IMR-90 (cell line): ENCODE measurements at regions not wholly inside any gene's neighbourhood (a gene's known extent, or its start where the extent isn't known, plus 50 kb on each side); places are given as distances from the start of the nearest gene placed in this dataset.
A peak's percentile ranks its signal among the peaks of the same experiment; 100 is the strongest.

Experiments used
- ATAC-seq: fragments of 200-7000 bp; cut with Tn5 transposase; 2 replicates; pipeline ENCODE4 v1.9.1; 2020; ENCODE audit warnings: low read depth, mild to moderate bottlenecking, moderate library complexity
- BruUV-seq: library from RNA; stranded (reverse); fragments of 400-500 nt; replicated peaks from 2 replicates; lab custom pipeline; 2021; lab: Mats Ljungman, UMichigan
- CTCF ChIA-PET: fragments of 300-600 bp; formaldehyde crosslinking; extraction: SDS; loops from one replicate; lab custom pipeline; 2021; ENCODE audit warnings: antibody characterized with exemption; lab: Yijun Ruan, JAX
- POLR2A ChIA-PET: fragments of 300-600 bp; sonication (Branson Sonifier 250); formaldehyde crosslinking; loops from one replicate; lab custom pipeline; 2022; ENCODE audit warnings: antibody characterized with exemption; ENCODE audit not compliant: unreplicated experiment; lab: Charles Lee
- DNase-seq: peaks from one replicate; pipeline ENCODE4 v3.0.0; 2013
- H2AFZ ChIP-seq: replicated peaks from 2 replicates; pipeline ENCODE3; 2013; ENCODE audit warnings: low read length, mild to moderate bottlenecking; ENCODE audit not compliant: poor library complexity
- H2AK5ac ChIP-seq: 2 replicates; pipeline ENCODE4 v1.6.1; 2013; ENCODE audit warnings: low read depth, low read length, inconsistent platforms
- H2AK9ac ChIP-seq: replicated peaks from 2 replicates; pipeline ENCODE3; 2013; ENCODE audit warnings: mild to moderate bottlenecking, low read depth, low read length, moderate library complexity; ENCODE audit not compliant: poor library complexity
- H2BK120ac ChIP-seq: 2 replicates; pipeline ENCODE4 v1.6.1; 2013; ENCODE audit warnings: low read depth, low read length, inconsistent platforms
- H2BK15ac ChIP-seq: 3 replicates; pipeline ENCODE4 v1.6.1; 2013; ENCODE audit warnings: low read depth, low read length, inconsistent platforms
- H2BK20ac ChIP-seq: 2 replicates; pipeline ENCODE4 v1.6.1; 2013; ENCODE audit warnings: low read depth, mild to moderate bottlenecking, inconsistent platforms, low read length, moderate library complexity
- H2BK5ac ChIP-seq: 2 replicates; pipeline ENCODE4 v1.6.1; 2013; ENCODE audit warnings: mild to moderate bottlenecking, low read depth, low read length, inconsistent platforms; ENCODE audit not compliant: poor library complexity, severe bottlenecking
- H3K14ac ChIP-seq: replicated peaks from 2 replicates; pipeline ENCODE4 v1.6.1; 2013; ENCODE audit warnings: low read depth, low read length, inconsistent platforms
- H3K18ac ChIP-seq: 2 replicates; pipeline ENCODE4 v1.6.1; 2013; ENCODE audit warnings: low read depth, low read length, control low read depth
- H3K23ac ChIP-seq: 2 replicates; pipeline ENCODE4 v1.6.1; 2013; ENCODE audit warnings: low read depth, low read length, inconsistent platforms
- H3K27ac ChIP-seq: 2 replicates; pipeline ENCODE4 v1.5.1; 2013; ENCODE audit warnings: mild to moderate bottlenecking, control low read depth, low read length; ENCODE audit not compliant: insufficient read depth
- H3K27me3 ChIP-seq: 2 replicates; pipeline ENCODE4 v1.6.1; 2013; ENCODE audit warnings: low read length; ENCODE audit not compliant: control insufficient read depth, insufficient read depth
- H3K36me3 ChIP-seq: 2 replicates; pipeline ENCODE4 v1.6.1; 2013; ENCODE audit warnings: low read length, mixed read lengths; ENCODE audit not compliant: control insufficient read depth, insufficient read depth
- H3K4ac ChIP-seq: 2 replicates; pipeline ENCODE4 v1.6.1; 2013; ENCODE audit warnings: low read depth, low read length, inconsistent platforms
- H3K4me1 ChIP-seq: 2 replicates; pipeline ENCODE4 v1.6.1; 2013; ENCODE audit warnings: low read length, mixed read lengths; ENCODE audit not compliant: control insufficient read depth, insufficient read depth
- H3K4me2 ChIP-seq: 2 replicates; pipeline ENCODE4 v1.6.1; 2013; ENCODE audit warnings: low read depth, mild to moderate bottlenecking, control low read depth, low read length, moderate library complexity
- H3K4me3 ChIP-seq: 2 replicates; pipeline ENCODE4 v1.5.1; 2013; ENCODE audit warnings: low read depth, mild to moderate bottlenecking, control low read depth, low read length, moderate library complexity; ENCODE audit not compliant: insufficient read depth
- H3K56ac ChIP-seq: 2 replicates; pipeline ENCODE4 v1.6.1; 2013; ENCODE audit warnings: low read length, inconsistent platforms; ENCODE audit not compliant: insufficient read depth; ENCODE audit errors: extremely low read depth
- H3K79me1 ChIP-seq, 2 experiments: 2 replicates each; pipeline ENCODE4 v1.6.1; 2013; ENCODE audit warnings: low read length in 2 of 2, inconsistent platforms in 1 of 2, low read depth in 1 of 2
- H3K9ac ChIP-seq: 2 replicates; pipeline ENCODE4 v1.6.1; 2013; ENCODE audit warnings: low read depth, low read length, control low read depth
- H3K9me1 ChIP-seq: 2 replicates; pipeline ENCODE4 v1.6.1; 2013; ENCODE audit warnings: low read length, inconsistent platforms; ENCODE audit not compliant: insufficient read depth
- H3K9me3 ChIP-seq: 2 replicates; pipeline ENCODE4 v1.6.1; 2013; ENCODE audit warnings: low read length; ENCODE audit not compliant: control insufficient read depth, insufficient read depth
- H4K20me1 ChIP-seq: 2 replicates; pipeline ENCODE4 v1.6.1; 2013; ENCODE audit warnings: low read length, inconsistent platforms; ENCODE audit not compliant: insufficient read depth
- H4K5ac ChIP-seq: 2 replicates; pipeline ENCODE4 v1.6.1; 2013; ENCODE audit warnings: mild to moderate bottlenecking, low read depth, low read length, control low read depth
- H4K8ac ChIP-seq, 2 experiments: 2 replicates each; pipeline ENCODE4 v1.6.1; 2013; ENCODE audit warnings: low read depth in 2 of 2, low read length in 2 of 2, control low read depth in 1 of 2, inconsistent platforms in 1 of 2
- H4K91ac ChIP-seq: 2 replicates; pipeline ENCODE4 v1.6.1; 2013; ENCODE audit warnings: low read depth, low read length, inconsistent platforms; ENCODE audit not compliant: insufficient read depth
- FOS ChIP-seq: fragments of 150-350 bp; IDR thresholded peaks from 2 replicates; pipeline ENCODE4 v1.6.1; 2016; ENCODE audit warnings: low read depth, low read length
- SMC3 ChIP-seq: fragments of 150-350 bp; IDR thresholded peaks from 2 replicates; pipeline ENCODE4 v1.6.1; 2016; ENCODE audit warnings: low read depth, mild to moderate bottlenecking, antibody characterized with exemption, low read length, moderate library complexity
- dilution Hi-C: fragments of 300-500 bp; cut with HindIII; formaldehyde crosslinking; loops from one replicate; pipeline ENCODE4 v1.14.3; 2018; ENCODE audit warnings: low sequenced_read_pairs; ENCODE audit not compliant: unreplicated experiment
- in situ Hi-C: fragments of 300-500 bp; cut with MboI; formaldehyde crosslinking; loops from 3 replicates; pipeline ENCODE4 v1.14.3; 2019; ENCODE audit warnings: low sequenced_read_pairs, inconsistent platforms, mixed read lengths
- intact Hi-C: fragments of 100-400 bp; cut with micrococcal nuclease; formaldehyde crosslinking; loops from 2 replicates; pipeline ENCODE4 v1.10.0; 2022

DNA sequence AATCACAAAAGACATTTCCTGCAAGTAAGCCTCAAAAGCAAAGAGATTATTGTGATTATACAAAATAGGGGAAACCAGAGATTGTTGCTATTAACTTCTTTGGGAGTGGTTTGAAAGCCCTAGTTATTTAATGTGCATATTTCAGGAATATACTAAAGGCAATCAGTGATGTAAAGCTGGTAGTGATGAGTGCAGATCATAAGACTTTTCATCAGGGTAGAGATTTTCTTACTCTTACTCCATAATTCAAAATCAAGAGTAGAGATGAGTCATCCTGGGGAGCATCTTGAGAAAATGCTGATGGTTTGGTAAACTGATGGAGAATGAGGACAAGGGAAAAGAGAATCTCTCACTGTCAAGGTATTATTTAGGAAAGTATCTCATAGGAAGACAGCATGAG, 309.5 kb downstream of the FBXO15 start:
- Histone ChIP-seq H2BK20ac (no peak overlapping the region), H4K5ac (no peak overlapping the region), H3K14ac (no peak overlapping the region), H2BK5ac (no peak overlapping the region), H4K91ac (no peak overlapping the region), H3K27me3 (no peaks in the 10 kb centered on the region), H3K4me2 (no peak overlapping the region), H3K9me1 (peaks cover 3% of the 10 kb centered on the region; the same call in 1 of the 2 replicates), H2AK9ac (no peak overlapping the region), H2AFZ (no peak overlapping the region), H3K36me3 (no peaks in the 10 kb centered on the region), H2BK120ac (no peak overlapping the region), H3K79me1 (no peaks in the 10 kb centered on the region), H3K23ac (no peak overlapping the region), H2AK5ac (no peak overlapping the region), H3K56ac (no peak overlapping the region), H3K9me3 (no peaks in the 10 kb centered on the region), H4K8ac (no peak overlapping the region), H2BK15ac (no peak overlapping the region), H3K4me3 (no peak overlapping the region), H4K20me1 (no peaks in the 10 kb centered on the region), H3K4me1 (peaks cover 4% of the 10 kb centered on the region; the same call in 1 of the 2 replicates), H3K27ac (no peak overlapping the region), H3K9ac (no peak overlapping the region), H3K18ac (no peak overlapping the region), H3K4ac (no peak overlapping the region)
- ATAC-seq (no peak), DNase-seq (peak; percentile 28)
- TF ChIP-seq SMC3 (no peak), FOS (peak; percentile 24; the same call in 1 of the 2 replicates)
- POLR2A ChIA-PET, result no interaction called here
- CTCF ChIA-PET, result no interaction called here
- in situ Hi-C loops, result loop anchor here (25.0 kb wide), 1 partner anchor 1076 kb away; no protein-coding TSS in a partner anchor
- intact Hi-C loops, result no loop called here
- dilution Hi-C loops, result no loop called here
- no TSS peak for BruUV-seq
